Dedifferentiated amniotic fluid mesenchymal stem cell (primary cell): ENCODE measurements at regions not wholly inside any gene's neighbourhood (a gene's known extent, or its start where the extent isn't known, plus 50 kb on each side); places are given as distances from the start of the nearest gene placed in this dataset.
"Not testable (repeated sequence)": the region's sequence is repeated elsewhere in the genome, so short reads cannot be mapped to it uniquely, and the experiment has no call there.

Experiments used
- DNase-seq: peaks from one replicate; pipeline ENCODE4 v3.0.0-alpha.2; 2016; ENCODE audit errors: extremely low spot score

GRCh38 chr3:15989419-15989818 lies 185.1 kb upstream of the GALNT15 start:
- no peak for DNase-seq

- not testable (repeated sequence) for DNase-seq
Measured at GRCh38 chr3:15993660-15994059, 180.8 kb upstream of the GALNT15 start.

- DNase-seq = not testable (repeated sequence)
Measured at GRCh38 chr3:15996496-15996895, 178.0 kb upstream of the GALNT15 start.

GRCh38 chr3:15997274-15997943 lies 177.1 kb upstream of the GALNT15 start:
- no peak for DNase-seq

- no peak for DNase-seq
Measured at GRCh38 chr3:15998911-15999310, 175.6 kb upstream of the GALNT15 start.

- no peak for DNase-seq
Measured at GRCh38 chr3:16004812-16005211, 169.7 kb upstream of the GALNT15 start.

- DNase-seq = no peak
Measured at GRCh38 chr3:16011376-16011775, 163.1 kb upstream of the GALNT15 start.

GRCh38 chr3:16012086-16012485 lies 162.4 kb upstream of the GALNT15 start:
- peak; percentile 38 for DNase-seq

- no peak for DNase-seq
Measured at GRCh38 chr3:16013568-16013967, 160.9 kb upstream of the GALNT15 start.

GRCh38 chr3:16021801-16022200 lies 152.7 kb upstream of the GALNT15 start:
- DNase-seq = not testable (repeated sequence)

GRCh38 chr3:16023881-16024280 lies 150.6 kb upstream of the GALNT15 start:
- DNase-seq = not testable (repeated sequence)

- no peak for DNase-seq
Measured at GRCh38 chr3:16024548-16024947, 149.9 kb upstream of the GALNT15 start.

- no peak for DNase-seq
Measured at GRCh38 chr3:16026753-16027152, 147.7 kb upstream of the GALNT15 start.

- DNase-seq = no peak
Measured at GRCh38 chr3:16028604-16029003, 145.9 kb upstream of the GALNT15 start.

GRCh38 chr3:16030342-16030741 lies 144.1 kb upstream of the GALNT15 start:
- no peak for DNase-seq

GRCh38 chr3:16031434-16031833 lies 143.0 kb upstream of the GALNT15 start:
- DNase-seq = no peak

- DNase-seq = peak; percentile 51
Measured at GRCh38 chr3:16033889-16034687, 140.4 kb upstream of the GALNT15 start.

GRCh38 chr3:16040991-16041390 lies 133.5 kb upstream of the GALNT15 start:
- DNase-seq = no peak

GRCh38 chr3:16048435-16049318 lies 125.8 kb upstream of the GALNT15 start:
- peak; percentile 73 for DNase-seq

GRCh38 chr3:16050641-16051467 lies 123.6 kb upstream of the GALNT15 start:
- DNase-seq = no peak

- DNase-seq = no peak
Measured at GRCh38 chr3:16051691-16052090, 122.8 kb upstream of the GALNT15 start.
